H9 (cell line): ENCODE measurements at regions not wholly inside any gene's neighbourhood (a gene's known extent, or its start where the extent isn't known, plus 50 kb on each side); places are given as distances from the start of the nearest gene placed in this dataset.

ENCODE experiments used
- DNase-seq: peaks from one replicate; pipeline ENCODE4 v3.0.0-alpha.2; 2017
- H2AFZ ChIP-seq: one replicate; pipeline ENCODE4 v1.6.1; 2013; ENCODE audit warnings: mild to moderate bottlenecking, low read length, control low read depth, moderate library complexity
- H2AK5ac ChIP-seq: 2 replicates; pipeline ENCODE4 v1.6.1; 2013; ENCODE audit warnings: low read length, control low read depth, mixed read lengths; ENCODE audit not compliant: insufficient read length
- H2BK120ac ChIP-seq: one replicate; pipeline ENCODE4 v1.6.1; 2013; ENCODE audit warnings: low read depth, mild to moderate bottlenecking, low read length, control low read depth, inconsistent platforms; ENCODE audit not compliant: poor library complexity, severe bottlenecking
- H2BK12ac ChIP-seq: 2 replicates; pipeline ENCODE4 v1.6.1; 2013; ENCODE audit warnings: low read length, control low read depth, mixed read lengths, low read depth; ENCODE audit not compliant: insufficient read length
- H2BK15ac ChIP-seq: 2 replicates; pipeline ENCODE4 v1.6.1; 2013; ENCODE audit warnings: low read depth, low read length, control low read depth
- H2BK20ac ChIP-seq: one replicate; pipeline ENCODE4 v1.6.1; 2013; ENCODE audit warnings: low read depth, mild to moderate bottlenecking, low read length, control low read depth, inconsistent platforms; ENCODE audit not compliant: poor library complexity, severe bottlenecking
- H2BK5ac ChIP-seq: 2 replicates; pipeline ENCODE4 v1.6.1; 2013; ENCODE audit warnings: low read length, control low read depth, mixed read lengths; ENCODE audit not compliant: insufficient read length
- H3K14ac ChIP-seq: 2 replicates; pipeline ENCODE4 v1.6.1; 2013; ENCODE audit warnings: low read length, control low read depth; ENCODE audit not compliant: insufficient read depth
- H3K18ac ChIP-seq: 2 replicates; pipeline ENCODE4 v1.6.1; 2013; ENCODE audit warnings: low read depth, mild to moderate bottlenecking, mixed read lengths, low read length, control low read depth; ENCODE audit not compliant: insufficient read length
- H3K23ac ChIP-seq: 2 replicates; pipeline ENCODE4 v1.6.1; 2013; ENCODE audit warnings: low read length, control low read depth, mixed read lengths, low read depth; ENCODE audit not compliant: insufficient read length
- H3K23me2 ChIP-seq: 2 replicates; pipeline ENCODE4 v1.6.1; 2013; ENCODE audit warnings: low read depth, mild to moderate bottlenecking, mixed read lengths, low read length, control low read depth; ENCODE audit not compliant: insufficient read length, poor library complexity, severe bottlenecking
- H3K27ac ChIP-seq: 2 replicates; pipeline ENCODE4 v1.5.1; 2013; ENCODE audit warnings: low read length, control low read depth, mixed read lengths, low read depth; ENCODE audit not compliant: insufficient read length
- H3K27me3 ChIP-seq: 2 replicates; pipeline ENCODE4 v1.6.1; 2013; ENCODE audit warnings: low read length, control low read depth, inconsistent platforms; ENCODE audit not compliant: insufficient read depth
- H3K4ac ChIP-seq: 2 replicates; pipeline ENCODE4 v1.6.1; 2013; ENCODE audit warnings: low read depth, mild to moderate bottlenecking, control low read depth, inconsistent platforms, low read length, moderate library complexity
- H3K4me1 ChIP-seq: 2 replicates; pipeline ENCODE4 v1.6.1; 2013; ENCODE audit warnings: low read length, control low read depth, inconsistent platforms; ENCODE audit not compliant: insufficient read depth
- H3K4me2 ChIP-seq: 2 replicates; pipeline ENCODE4 v1.6.1; 2013; ENCODE audit warnings: low read length, control low read depth, mixed read lengths; ENCODE audit not compliant: insufficient read length, insufficient read depth
- H3K56ac ChIP-seq: 2 replicates; pipeline ENCODE4 v1.6.1; 2013; ENCODE audit warnings: low read depth, mild to moderate bottlenecking, mixed read lengths, low read length, control low read depth; ENCODE audit not compliant: insufficient read length
- H3K79me1 ChIP-seq: 2 replicates; pipeline ENCODE4 v1.6.1; 2013; ENCODE audit warnings: low read depth, mild to moderate bottlenecking, moderate library complexity, low read length, control low read depth, inconsistent platforms; ENCODE audit not compliant: insufficient read depth, poor library complexity, severe bottlenecking
- H3K79me2 ChIP-seq: 2 replicates; pipeline ENCODE4 v1.6.1; 2013; ENCODE audit warnings: low read length, control low read depth, inconsistent platforms; ENCODE audit not compliant: insufficient read depth
- H3K9ac ChIP-seq: 2 replicates; pipeline ENCODE4 v1.6.1; 2013; ENCODE audit warnings: low read length, control low read depth, mixed read lengths; ENCODE audit not compliant: insufficient read length; ENCODE audit errors: extremely low read depth
- H3K9me3 ChIP-seq: one replicate; pipeline ENCODE4 v1.6.1; 2013; ENCODE audit warnings: low read depth, low read length, inconsistent platforms; ENCODE audit not compliant: control insufficient read depth
- H3T11ph ChIP-seq: one replicate; pipeline ENCODE4 v1.6.1; 2013; ENCODE audit warnings: mild to moderate bottlenecking, low read length, control low read depth, inconsistent platforms
- H4K20me1 ChIP-seq: one replicate; pipeline ENCODE4 v1.6.1; 2013; ENCODE audit not compliant: control insufficient read depth, insufficient read length, insufficient read depth
- H4K5ac ChIP-seq: 2 replicates; pipeline ENCODE4 v1.6.1; 2013; ENCODE audit warnings: low read depth, mild to moderate bottlenecking, mixed read lengths, low read length, control low read depth; ENCODE audit not compliant: insufficient read length
- H4K8ac ChIP-seq: replicated peaks from 2 replicates; pipeline ENCODE4 v1.6.1; 2013; ENCODE audit warnings: low read length, control low read depth, mixed read lengths, low read depth; ENCODE audit not compliant: insufficient read length
- H4K91ac ChIP-seq: 2 replicates; pipeline ENCODE4 v1.6.1; 2013; ENCODE audit warnings: low read depth, mild to moderate bottlenecking, moderate library complexity, mixed read lengths, low read length, control low read depth; ENCODE audit not compliant: insufficient read length
- H3K27ac Mint-ChIP-seq, 3 experiments: 2 replicates in 2 of 3; 3 replicates in 1 of 3; pipeline ENCODE4 v1.8.0; 2020 to 2021; ENCODE audit warnings: mixed read lengths in 3 of 3, mild to moderate bottlenecking in 1 of 3, moderate library complexity in 1 of 3
- H3K27me3 Mint-ChIP-seq: 2 replicates; pipeline ENCODE4 v1.8.0; 2021; ENCODE audit warnings: low read depth, mild to moderate bottlenecking, moderate library complexity, mixed read lengths
- H3K36me3 Mint-ChIP-seq, 3 experiments: 2 replicates in 2 of 3; 3 replicates in 1 of 3; pipeline ENCODE4 v1.8.0; 2020 to 2021; ENCODE audit warnings: low read depth in 3 of 3, mixed read lengths in 3 of 3; ENCODE audit not compliant: insufficient read depth in 1 of 3
- H3K4me1 Mint-ChIP-seq, 2 experiments: 2 replicates each; pipeline ENCODE4 v1.8.0; 2020; ENCODE audit warnings: mixed read lengths in 2 of 2
- H3K4me3 Mint-ChIP-seq, 2 experiments: 2 replicates in 1 of 2; 3 replicates in 1 of 2; pipeline ENCODE4 v1.8.0; 2020 to 2021; ENCODE audit warnings: mild to moderate bottlenecking in 2 of 2, mixed read lengths in 2 of 2, moderate library complexity in 1 of 2
- H3K9me3 Mint-ChIP-seq, 2 experiments: 2 replicates in 1 of 2; 3 replicates in 1 of 2; pipeline ENCODE4 v1.8.0; 2020; ENCODE audit warnings: mild to moderate bottlenecking in 2 of 2, mixed read lengths in 2 of 2, moderate library complexity in 1 of 2
- CTCF ChIP-seq: fragments of 200-600 bp; sonication (generic); conservative IDR thresholded peaks from 3 replicates; pipeline ENCODE4 v1.8.0; 2021; ENCODE audit warnings: antibody characterized with exemption, mild to moderate bottlenecking
- WGBS: extraction: QIAGEN DNeasy Blood & Tissue Kit; methylation state at CpG from one replicate; pipeline ENCODE4 v1.1.7; 2013; ENCODE audit warnings: missing lambda C conversion rate, low lambda C conversion rate, mixed read lengths; ENCODE audit not compliant: insufficient read length; ENCODE audit errors: extremely low coverage; 5-methylcytosine and 5-hydroxymethylcytosine counted together

- Histone ChIP-seq H3K79me1 (no peaks in the 10 kb centered on the region), H2AFZ (no peak overlapping the region), H4K5ac (no peak overlapping the region), H4K20me1 (no peaks in the 10 kb centered on the region), H3K56ac (no peak overlapping the region), H4K91ac (no peak overlapping the region), H3K27ac (no peak overlapping the region), H3K14ac (no peak overlapping the region), H3K27me3 (no peaks in the 10 kb centered on the region), H3K18ac (no peak overlapping the region), H2AK5ac (no peak overlapping the region), H2BK12ac (no peak overlapping the region), H3K4me1 (0 out of 2 replicates have a peak, but pooled peaks cover 2% of the 10 kb centered on the region), H2BK5ac (no peak overlapping the region), H3K23me2 (no peaks in the 10 kb centered on the region), H4K8ac (no peak overlapping the region), H3K4ac (no peak overlapping the region), H3K9me3 (no peaks in the 10 kb centered on the region), H2BK20ac (no peak overlapping the region), H3K23ac (no peak overlapping the region), H3K4me2 (no peak overlapping the region), H2BK120ac (no peak overlapping the region), H3K9ac (no peak overlapping the region), H3K79me2 (no peaks in the 10 kb centered on the region), H2BK15ac (no peak overlapping the region), H3T11ph (no peak overlapping the region)
- Mint-ChIP-seq H3K27me3 (no peaks in the 10 kb centered on the region; the same call in 1 of the 2 replicates), H3K9me3 (no peaks in the 10 kb centered on the region), H3K36me3 (no peaks in the 10 kb centered on the region), H3K4me3 (no peak overlapping the region), H3K4me1 (peaks cover 0 to 7% of the 10 kb centered on the region in 2 experiments; a peak in 2 of 4 replicates), H3K27ac (no peak overlapping the region)
- WGBS = no CpG with 5 or more reads among the region's 1 CpG
- DNase-seq = no peak
- no peak for TF ChIP-seq CTCF
Observed at GRCh38 chr4:160847228-160847627, 1316.6 kb downstream of the FSTL5 start.
